ENCODE measurements at regions not wholly inside any gene's neighbourhood (a gene's known extent, or its start where the extent isn't known, plus 50 kb on each side); places are given as distances from the start of the nearest gene placed in this dataset.
A peak's percentile ranks its signal among the peaks of the same experiment; 100 is the strongest.

- no peak for TF ChIP-seq CTCF (IDR thresholded peaks at IDR 0.05)
- TF ChIP-seq CHD2 (IDR thresholded peaks at IDR 0.05; ENCODE audit: low read length, partially characterized antibody): no peak
- no peak for TF ChIP-seq YY1 (IDR thresholded peaks at IDR 0.05; ENCODE audit: low read depth)
- no peak for TF ChIP-seq REST (IDR thresholded peaks at IDR 0.05; ENCODE audit: low read depth, low read length)
- TF ChIP-seq MEF2A (IDR thresholded peaks at IDR 0.05; ENCODE audit: borderline replicate concordance, low read depth): no peak
- TF ChIP-seq TAF1 (IDR thresholded peaks at IDR 0.05; ENCODE audit: borderline replicate concordance, low read depth, low read length): no peak
- TF ChIP-seq TCF12 (IDR thresholded peaks at IDR 0.05): no peak
- no peak; the same call in 1 of the 2 replicates for TF ChIP-seq RFX5 (IDR thresholded peaks at IDR 0.05; ENCODE audit: low read length)
- TF ChIP-seq, protein P1, sequence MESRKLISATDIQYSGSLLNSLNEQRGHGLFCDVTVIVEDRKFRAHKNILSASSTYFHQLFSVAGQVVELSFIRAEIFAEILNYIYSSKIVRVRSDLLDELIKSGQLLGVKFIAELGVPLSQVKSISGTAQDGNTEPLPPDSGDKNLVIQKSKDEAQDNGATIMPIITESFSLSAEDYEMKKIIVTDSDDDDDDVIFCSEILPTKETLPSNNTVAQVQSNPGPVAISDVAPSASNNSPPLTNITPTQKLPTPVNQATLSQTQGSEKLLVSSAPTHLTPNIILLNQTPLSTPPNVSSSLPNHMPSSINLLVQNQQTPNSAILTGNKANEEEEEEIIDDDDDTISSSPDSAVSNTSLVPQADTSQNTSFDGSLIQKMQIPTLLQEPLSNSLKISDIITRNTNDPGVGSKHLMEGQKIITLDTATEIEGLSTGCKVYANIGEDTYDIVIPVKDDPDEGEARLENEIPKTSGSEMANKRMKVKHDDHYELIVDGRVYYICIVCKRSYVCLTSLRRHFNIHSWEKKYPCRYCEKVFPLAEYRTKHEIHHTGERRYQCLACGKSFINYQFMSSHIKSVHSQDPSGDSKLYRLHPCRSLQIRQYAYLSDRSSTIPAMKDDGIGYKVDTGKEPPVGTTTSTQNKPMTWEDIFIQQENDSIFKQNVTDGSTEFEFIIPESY (IDR thresholded peaks at IDR 0.05; ENCODE audit: borderline replicate concordance, low read depth): no peak
- TF ChIP-seq, protein P2, sequence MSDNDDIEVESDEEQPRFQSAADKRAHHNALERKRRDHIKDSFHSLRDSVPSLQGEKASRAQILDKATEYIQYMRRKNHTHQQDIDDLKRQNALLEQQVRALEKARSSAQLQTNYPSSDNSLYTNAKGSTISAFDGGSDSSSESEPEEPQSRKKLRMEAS (IDR thresholded peaks at IDR 0.05; ENCODE audit: low read depth): no peak
- peak; percentile 79; the same call in 1 of the 2 replicates for TF ChIP-seq MXI1 (IDR thresholded peaks at IDR 0.05; ENCODE audit: low read depth, low read length)
- TF ChIP-seq PBX3 (IDR thresholded peaks at IDR 0.05): no peak
Observed at GRCh38 chr7:8378349-8379019, 54.9 kb upstream of the NXPH1 start.
